Myocyte (in vitro differentiated cells): ENCODE measurements at regions not wholly inside any gene's neighbourhood (a gene's known extent, or its start where the extent isn't known, plus 50 kb on each side); places are given as distances from the start of the nearest gene placed in this dataset.
"Not testable (repeated sequence)": the region's sequence is repeated elsewhere in the genome, so short reads cannot be mapped to it uniquely, and the experiment has no call there.

ENCODE experiments used
- DNase-seq: peaks from one replicate; pipeline ENCODE4 v3.0.0-alpha.2; 2012; ENCODE audit warnings: low read depth

- no peak for DNase-seq
Measured at GRCh38 chr16:79946252-79946651, 345.7 kb upstream of the MAF start.

- no peak for DNase-seq
Measured at GRCh38 chr16:79943736-79944135, 343.2 kb upstream of the MAF start.

DNA sequence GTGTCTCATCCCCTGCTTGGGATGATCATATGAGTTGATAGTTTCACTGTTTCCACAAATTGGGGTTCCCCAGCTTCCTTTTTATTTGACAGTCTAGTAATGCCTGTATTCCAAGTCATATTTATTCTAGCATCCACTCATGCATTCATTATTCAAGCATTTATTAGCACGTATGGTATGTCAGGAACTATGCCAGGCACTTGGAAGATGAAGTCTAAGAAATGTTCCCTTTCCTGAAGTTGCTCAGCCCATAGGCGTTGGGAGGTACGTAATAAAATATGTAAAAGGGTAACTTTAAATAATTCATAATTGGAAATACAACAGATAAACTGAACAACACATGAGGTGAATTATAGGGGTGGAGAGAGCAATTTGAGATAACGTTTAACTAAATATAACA lies 338.0 kb upstream of the MAF start:
- no peak for DNase-seq

DNA sequence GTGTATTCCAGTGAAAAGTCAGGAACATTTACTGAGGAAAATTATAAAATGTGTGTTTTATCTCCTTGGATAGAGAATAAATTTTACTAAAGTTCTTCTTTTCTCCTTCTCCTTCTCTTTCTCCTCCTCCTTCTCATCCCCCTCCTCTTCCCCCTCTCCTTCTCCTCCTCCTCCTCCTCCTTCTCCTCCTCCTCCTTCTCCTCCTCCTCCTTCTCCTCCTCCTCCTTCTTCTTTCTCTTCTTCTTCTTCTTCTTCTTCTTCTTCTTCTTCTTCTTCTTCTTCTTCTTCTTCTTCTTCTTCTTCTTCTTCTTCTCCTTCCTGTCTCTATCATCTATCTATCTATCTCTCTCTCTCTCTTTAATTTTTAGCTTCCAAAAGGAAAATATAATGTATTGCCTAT lies 337.1 kb upstream of the MAF start:
- not testable (repeated sequence) for DNase-seq

DNA sequence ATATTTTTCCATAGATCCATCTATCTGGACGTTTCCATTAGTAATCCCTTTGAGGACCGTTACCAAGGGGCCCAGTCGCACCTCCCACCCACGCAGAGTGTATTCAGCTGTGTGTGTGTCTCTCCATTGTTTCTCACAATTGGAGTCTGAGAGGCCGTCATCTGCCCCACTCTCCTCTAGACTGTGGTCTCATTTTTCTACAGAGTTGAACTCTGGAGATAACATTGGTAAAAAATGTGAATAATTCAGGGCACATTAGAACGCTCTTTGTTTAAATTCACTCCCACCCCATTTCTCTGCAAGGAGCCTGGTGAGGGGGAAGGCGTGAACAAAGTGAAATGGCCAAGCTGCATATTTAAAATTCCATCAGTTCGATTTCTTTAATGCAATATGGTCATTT lies 333.1 kb upstream of the MAF start:
- no peak for DNase-seq

DNA sequence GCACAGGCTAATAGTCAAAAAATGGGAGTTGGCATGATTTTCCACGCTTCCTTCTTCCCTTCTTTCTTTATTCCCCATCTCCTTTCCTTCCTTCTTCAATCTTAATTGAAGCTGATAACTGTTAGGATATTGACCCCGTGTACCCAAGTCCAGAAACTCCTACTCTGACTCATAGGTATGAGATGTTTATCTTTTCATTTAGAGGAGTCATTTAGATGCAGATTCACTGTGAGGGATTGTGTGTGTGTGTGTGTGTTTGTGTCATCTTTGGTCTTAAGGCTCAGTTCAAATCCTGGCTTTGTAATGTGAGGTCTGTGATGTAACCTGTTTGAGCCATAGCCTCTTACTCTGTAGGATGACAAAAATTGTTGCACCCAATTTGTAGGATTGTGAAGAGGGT lies 332.0 kb upstream of the MAF start:
- DNase-seq = no peak

DNA sequence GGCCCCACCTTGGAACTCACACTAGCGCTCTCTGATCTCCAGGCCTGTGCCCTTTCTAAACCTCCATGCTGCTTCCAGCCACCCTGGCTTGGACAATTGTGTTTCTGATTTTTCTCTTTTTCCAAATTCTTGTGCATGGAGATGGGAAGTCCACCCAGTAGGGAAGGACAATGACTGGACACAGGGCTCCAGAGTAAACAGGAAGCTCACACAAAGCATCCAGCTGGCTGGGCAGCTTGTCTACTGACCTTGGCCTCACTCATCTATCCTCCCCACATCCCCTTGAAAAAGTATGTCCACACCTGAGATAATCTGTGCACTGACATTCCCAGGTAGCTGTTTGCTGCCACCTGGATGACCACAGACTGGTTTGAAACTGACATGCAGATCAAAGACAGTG lies 331.2 kb upstream of the MAF start:
- no peak for DNase-seq

DNA sequence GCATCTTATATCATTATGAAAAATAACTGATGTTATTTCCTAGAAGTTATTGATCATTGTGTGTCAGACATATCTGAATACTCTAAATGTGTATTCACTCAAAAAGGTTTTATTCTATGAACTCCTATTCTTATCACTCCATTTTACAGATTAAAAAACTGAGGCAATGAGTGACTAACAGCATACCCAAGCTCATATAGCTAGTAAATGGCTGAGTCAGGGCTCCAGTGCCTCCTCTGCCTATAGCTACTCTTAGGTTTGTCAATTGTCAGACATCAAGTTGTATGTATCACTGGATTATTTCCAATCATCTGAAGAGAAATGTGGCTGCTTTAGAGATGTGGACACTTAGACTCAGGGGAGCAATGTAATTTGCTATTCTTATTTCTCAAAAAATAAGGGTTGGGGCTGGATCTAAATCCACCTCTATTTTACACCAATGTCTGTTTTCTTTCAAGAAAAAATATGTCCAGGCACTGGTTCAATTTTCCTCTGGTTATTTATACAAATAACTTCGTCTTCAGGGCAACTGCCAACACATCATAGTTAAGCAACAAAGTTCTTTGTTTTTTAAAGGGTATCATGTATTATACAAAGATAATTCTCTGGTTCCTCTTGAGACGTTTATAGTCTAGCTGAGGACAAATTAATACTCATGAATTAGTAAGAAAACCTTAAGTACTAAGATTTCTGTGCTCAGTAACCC lies 328.9 kb upstream of the MAF start:
- DNase-seq = no peak

DNA sequence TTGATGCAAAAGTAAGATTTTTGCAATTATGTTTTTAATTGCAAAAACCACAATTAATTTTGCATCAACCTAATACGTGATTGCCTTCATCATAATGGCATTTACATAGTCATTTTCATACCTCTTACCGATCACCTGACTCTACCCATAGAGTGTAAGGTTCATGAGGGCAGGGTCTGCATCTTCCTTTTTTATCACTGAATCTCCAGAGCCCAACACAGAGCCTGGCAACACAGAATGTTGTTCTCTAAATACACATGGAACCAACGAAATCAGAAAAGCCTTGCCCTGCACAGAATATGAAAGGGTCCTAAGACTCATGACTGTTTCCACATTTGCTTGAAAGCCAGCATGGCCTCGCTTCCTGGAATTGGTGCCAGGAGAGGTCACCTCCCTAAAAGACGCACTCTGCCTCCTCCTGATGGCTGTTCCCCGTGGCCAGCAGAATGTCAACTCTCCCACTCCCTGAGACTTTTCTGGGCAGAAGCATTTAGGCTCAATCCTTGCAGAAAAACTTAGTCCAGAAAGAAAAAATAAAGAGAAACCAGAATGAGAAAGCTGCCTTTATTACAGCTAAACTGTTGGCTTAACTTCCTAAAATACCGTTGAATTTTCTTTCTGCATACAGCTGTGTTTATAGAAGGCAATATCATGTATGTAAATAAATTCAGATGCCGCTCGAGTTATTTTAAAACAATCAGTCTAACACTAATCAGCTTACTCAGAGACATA lies 327.8 kb upstream of the MAF start:
- DNase-seq = no peak

DNA sequence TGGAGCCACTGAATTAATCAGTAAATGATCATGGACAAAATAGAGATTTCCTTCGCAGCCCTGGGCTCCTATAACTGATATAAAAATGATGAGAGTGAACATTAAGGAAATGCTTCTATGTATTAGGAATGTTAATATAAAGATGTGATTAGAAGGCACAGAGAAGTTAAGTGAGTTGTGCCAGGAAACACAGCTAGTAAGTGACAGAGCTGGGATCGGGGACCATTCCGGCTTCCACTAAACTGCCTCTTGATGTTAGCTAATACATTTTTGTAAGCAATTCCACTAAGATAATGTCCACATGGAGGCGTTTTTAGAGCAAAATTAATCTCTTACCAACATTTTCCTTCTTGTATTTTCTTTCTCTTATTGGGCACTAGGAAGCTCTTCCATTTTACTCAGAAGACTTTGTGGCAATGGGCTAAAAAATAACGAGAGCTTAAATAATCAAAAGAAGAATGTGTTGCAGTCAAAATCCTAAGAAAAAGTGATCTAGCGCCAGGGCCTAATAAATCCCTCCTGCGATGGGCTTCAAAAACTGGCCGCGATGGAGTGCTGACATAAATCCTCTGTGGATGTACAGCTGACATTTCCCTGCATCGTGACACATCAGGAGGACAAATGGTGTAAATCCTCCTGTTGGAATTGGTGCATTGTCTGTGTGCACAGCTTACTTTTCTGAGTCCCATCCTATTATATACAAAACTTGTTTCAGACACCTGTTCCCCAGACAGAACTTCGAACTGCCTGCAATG lies 326.1 kb upstream of the MAF start:
- no peak for DNase-seq

GRCh38 chr16:79923431-79923830 lies 322.9 kb upstream of the MAF start:
- no peak for DNase-seq

GRCh38 chr16:79920685-79921084 lies 320.1 kb upstream of the MAF start:
- DNase-seq = no peak

GRCh38 chr16:79918916-79919315 lies 318.4 kb upstream of the MAF start:
- DNase-seq = no peak

- no peak for DNase-seq
Measured at GRCh38 chr16:79915761-79916160, 315.2 kb upstream of the MAF start.

DNA sequence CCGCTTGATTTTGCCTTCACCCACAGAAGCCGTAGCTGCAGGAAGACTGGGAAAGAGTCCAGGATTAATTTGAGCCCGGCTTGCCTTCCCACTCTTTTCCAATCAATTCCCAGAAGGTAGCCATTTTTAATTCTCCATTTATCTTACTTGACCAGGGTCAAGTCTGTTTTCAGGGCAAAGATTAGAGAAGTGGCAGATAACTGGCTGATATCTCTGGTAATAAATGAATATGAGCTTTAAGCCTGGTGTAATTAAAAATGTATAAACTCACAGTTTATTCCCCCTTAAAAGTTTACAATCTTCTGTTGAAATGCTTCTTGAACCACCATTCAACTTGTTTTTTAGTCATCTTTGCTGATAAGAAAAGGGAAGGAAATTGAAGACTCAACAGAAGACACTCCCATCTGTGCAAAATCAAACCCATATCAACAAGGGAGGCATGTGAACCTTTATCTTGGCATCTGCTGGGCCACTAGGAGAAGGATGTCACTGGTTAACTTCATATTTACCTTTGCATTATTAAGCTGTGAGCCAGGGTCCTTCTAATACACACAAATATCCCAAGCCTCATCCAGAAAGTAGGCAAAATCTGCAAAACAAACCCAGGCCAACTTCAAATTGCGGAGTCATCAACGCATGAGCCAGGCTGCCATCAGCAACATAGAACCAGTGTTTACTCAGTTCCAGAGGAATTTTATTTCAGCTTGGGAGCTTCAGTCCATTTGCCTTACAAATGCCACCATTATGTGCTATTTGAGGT lies 314.6 kb upstream of the MAF start:
- no peak for DNase-seq

DNA sequence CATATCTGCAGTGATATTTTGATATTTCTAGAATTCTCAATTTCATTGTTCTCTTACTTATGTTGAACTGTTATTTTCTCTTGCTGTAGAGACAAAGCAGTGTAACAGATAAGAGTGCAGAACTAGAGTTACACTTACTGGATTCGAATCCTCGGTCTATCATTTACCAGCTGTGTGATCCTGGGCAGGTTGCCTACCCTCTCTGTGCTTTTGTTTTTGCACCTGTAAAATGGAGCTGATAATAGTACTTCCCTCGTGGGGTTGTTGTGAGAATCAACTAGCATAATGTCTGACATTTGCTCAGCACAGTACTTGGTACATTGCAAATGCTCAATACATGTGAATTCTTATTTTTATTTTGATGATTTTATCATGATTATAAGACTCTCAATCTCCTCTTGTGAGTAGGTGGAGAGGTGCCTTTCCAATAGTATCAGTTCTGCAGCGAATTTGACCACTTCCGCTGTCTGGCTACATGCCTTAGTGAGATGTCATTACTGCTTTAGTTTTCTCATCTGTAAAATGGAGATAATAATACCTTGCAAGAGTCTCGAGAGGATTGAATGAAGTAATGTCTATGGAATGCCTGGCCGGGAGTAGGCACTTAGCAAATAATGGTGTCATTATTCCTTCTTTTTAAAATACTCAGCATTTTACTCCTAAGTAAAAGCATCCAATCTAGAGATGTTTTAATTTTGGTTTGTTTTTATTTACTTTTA lies 312.2 kb upstream of the MAF start:
- DNase-seq = no peak

DNA sequence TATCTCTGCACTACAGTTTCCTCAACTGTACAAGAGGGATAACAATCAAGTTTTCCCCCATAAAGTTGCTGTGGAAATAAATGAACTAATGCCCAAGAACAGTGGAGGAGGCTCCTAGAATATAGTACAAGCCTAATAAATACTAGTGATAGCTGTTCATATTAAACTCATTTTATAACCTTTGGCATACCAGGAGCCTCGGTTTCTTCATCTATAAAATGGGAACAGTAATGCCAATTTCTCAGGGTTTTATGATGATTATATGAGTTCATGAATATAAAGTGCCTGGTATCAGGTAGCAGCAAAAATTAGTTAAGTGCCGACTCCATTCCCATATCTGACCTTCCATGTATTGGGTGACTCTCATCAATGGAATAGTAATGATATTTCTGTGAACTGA lies 311.1 kb upstream of the MAF start:
- DNase-seq = no peak

- DNase-seq = no peak
Measured at GRCh38 chr16:79909571-79909970, 309.0 kb upstream of the MAF start.

DNA sequence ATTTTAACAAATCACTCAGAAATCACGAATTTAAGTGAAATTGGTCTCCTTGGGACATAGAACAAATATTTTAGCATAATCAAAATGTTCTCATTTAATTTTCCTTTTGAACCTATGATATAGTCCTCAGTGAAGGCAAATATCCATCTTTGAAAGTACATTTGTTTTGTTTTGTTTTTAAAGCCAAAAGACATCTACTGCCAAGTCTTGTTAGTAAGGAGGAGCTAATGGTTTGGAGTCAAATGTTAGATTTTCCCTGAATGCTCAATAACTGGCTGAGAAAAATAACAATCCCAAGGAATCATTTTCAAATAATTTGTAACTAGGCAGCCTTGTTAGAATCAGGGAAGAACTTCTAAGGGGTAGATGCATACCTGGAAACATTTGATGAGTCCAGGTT lies 302.9 kb upstream of the MAF start:
- DNase-seq = no peak

GRCh38 chr16:79902351-79902750 lies 301.8 kb upstream of the MAF start:
- DNase-seq = no peak

DNA sequence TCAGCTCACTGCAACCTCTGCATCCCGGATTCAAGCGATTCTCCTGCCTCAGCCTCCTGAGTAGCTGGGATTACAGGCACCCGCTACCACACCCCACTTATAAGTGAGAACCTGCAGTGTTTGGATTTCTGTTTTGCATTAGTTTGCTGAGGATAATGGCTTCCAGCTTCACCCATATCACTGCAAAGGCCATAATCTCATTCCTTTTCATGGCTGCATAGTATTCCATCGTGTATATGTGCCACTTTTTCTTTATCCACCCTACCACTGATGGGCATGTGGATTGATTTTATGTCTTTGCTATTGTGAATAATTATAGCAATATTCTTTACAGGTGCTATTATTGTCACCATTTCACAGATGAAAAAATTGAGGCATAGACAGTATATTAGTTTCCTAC lies 301.0 kb upstream of the MAF start:
- DNase-seq = no peak
